H9 (cell line): ENCODE measurements at regions not wholly inside any gene's neighbourhood (a gene's known extent, or its start where the extent isn't known, plus 50 kb on each side); places are given as distances from the start of the nearest gene placed in this dataset.
A peak's percentile ranks its signal among the peaks of the same experiment; 100 is the strongest.

Experiments used
- DNase-seq: peaks from one replicate; pipeline ENCODE4 v3.0.0-alpha.2; 2017
- H2AFZ ChIP-seq: one replicate; pipeline ENCODE4 v1.6.1; 2013; ENCODE audit warnings: mild to moderate bottlenecking, low read length, control low read depth, moderate library complexity
- H2AK5ac ChIP-seq: 2 replicates; pipeline ENCODE4 v1.6.1; 2013; ENCODE audit warnings: low read length, control low read depth, mixed read lengths; ENCODE audit not compliant: insufficient read length
- H2BK120ac ChIP-seq: one replicate; pipeline ENCODE4 v1.6.1; 2013; ENCODE audit warnings: low read depth, mild to moderate bottlenecking, low read length, control low read depth, inconsistent platforms; ENCODE audit not compliant: poor library complexity, severe bottlenecking
- H2BK12ac ChIP-seq: 2 replicates; pipeline ENCODE4 v1.6.1; 2013; ENCODE audit warnings: low read length, control low read depth, mixed read lengths, low read depth; ENCODE audit not compliant: insufficient read length
- H2BK15ac ChIP-seq: 2 replicates; pipeline ENCODE4 v1.6.1; 2013; ENCODE audit warnings: low read depth, low read length, control low read depth
- H2BK20ac ChIP-seq: one replicate; pipeline ENCODE4 v1.6.1; 2013; ENCODE audit warnings: low read depth, mild to moderate bottlenecking, low read length, control low read depth, inconsistent platforms; ENCODE audit not compliant: poor library complexity, severe bottlenecking
- H2BK5ac ChIP-seq: 2 replicates; pipeline ENCODE4 v1.6.1; 2013; ENCODE audit warnings: low read length, control low read depth, mixed read lengths; ENCODE audit not compliant: insufficient read length
- H3K14ac ChIP-seq: 2 replicates; pipeline ENCODE4 v1.6.1; 2013; ENCODE audit warnings: low read length, control low read depth; ENCODE audit not compliant: insufficient read depth
- H3K18ac ChIP-seq: 2 replicates; pipeline ENCODE4 v1.6.1; 2013; ENCODE audit warnings: low read depth, mild to moderate bottlenecking, mixed read lengths, low read length, control low read depth; ENCODE audit not compliant: insufficient read length
- H3K23ac ChIP-seq: 2 replicates; pipeline ENCODE4 v1.6.1; 2013; ENCODE audit warnings: low read length, control low read depth, mixed read lengths, low read depth; ENCODE audit not compliant: insufficient read length
- H3K23me2 ChIP-seq: 2 replicates; pipeline ENCODE4 v1.6.1; 2013; ENCODE audit warnings: low read depth, mild to moderate bottlenecking, mixed read lengths, low read length, control low read depth; ENCODE audit not compliant: insufficient read length, poor library complexity, severe bottlenecking
- H3K27ac ChIP-seq: 2 replicates; pipeline ENCODE4 v1.5.1; 2013; ENCODE audit warnings: low read length, control low read depth, mixed read lengths, low read depth; ENCODE audit not compliant: insufficient read length
- H3K27me3 ChIP-seq: 2 replicates; pipeline ENCODE4 v1.6.1; 2013; ENCODE audit warnings: low read length, control low read depth, inconsistent platforms; ENCODE audit not compliant: insufficient read depth
- H3K4ac ChIP-seq: 2 replicates; pipeline ENCODE4 v1.6.1; 2013; ENCODE audit warnings: low read depth, mild to moderate bottlenecking, control low read depth, inconsistent platforms, low read length, moderate library complexity
- H3K4me1 ChIP-seq: 2 replicates; pipeline ENCODE4 v1.6.1; 2013; ENCODE audit warnings: low read length, control low read depth, inconsistent platforms; ENCODE audit not compliant: insufficient read depth
- H3K4me2 ChIP-seq: 2 replicates; pipeline ENCODE4 v1.6.1; 2013; ENCODE audit warnings: low read length, control low read depth, mixed read lengths; ENCODE audit not compliant: insufficient read length, insufficient read depth
- H3K56ac ChIP-seq: 2 replicates; pipeline ENCODE4 v1.6.1; 2013; ENCODE audit warnings: low read depth, mild to moderate bottlenecking, mixed read lengths, low read length, control low read depth; ENCODE audit not compliant: insufficient read length
- H3K79me1 ChIP-seq: 2 replicates; pipeline ENCODE4 v1.6.1; 2013; ENCODE audit warnings: low read depth, mild to moderate bottlenecking, moderate library complexity, low read length, control low read depth, inconsistent platforms; ENCODE audit not compliant: insufficient read depth, poor library complexity, severe bottlenecking
- H3K79me2 ChIP-seq: 2 replicates; pipeline ENCODE4 v1.6.1; 2013; ENCODE audit warnings: low read length, control low read depth, inconsistent platforms; ENCODE audit not compliant: insufficient read depth
- H3K9ac ChIP-seq: 2 replicates; pipeline ENCODE4 v1.6.1; 2013; ENCODE audit warnings: low read length, control low read depth, mixed read lengths; ENCODE audit not compliant: insufficient read length; ENCODE audit errors: extremely low read depth
- H3K9me3 ChIP-seq: one replicate; pipeline ENCODE4 v1.6.1; 2013; ENCODE audit warnings: low read depth, low read length, inconsistent platforms; ENCODE audit not compliant: control insufficient read depth
- H3T11ph ChIP-seq: one replicate; pipeline ENCODE4 v1.6.1; 2013; ENCODE audit warnings: mild to moderate bottlenecking, low read length, control low read depth, inconsistent platforms
- H4K20me1 ChIP-seq: one replicate; pipeline ENCODE4 v1.6.1; 2013; ENCODE audit not compliant: control insufficient read depth, insufficient read length, insufficient read depth
- H4K5ac ChIP-seq: 2 replicates; pipeline ENCODE4 v1.6.1; 2013; ENCODE audit warnings: low read depth, mild to moderate bottlenecking, mixed read lengths, low read length, control low read depth; ENCODE audit not compliant: insufficient read length
- H4K8ac ChIP-seq: replicated peaks from 2 replicates; pipeline ENCODE4 v1.6.1; 2013; ENCODE audit warnings: low read length, control low read depth, mixed read lengths, low read depth; ENCODE audit not compliant: insufficient read length
- H4K91ac ChIP-seq: 2 replicates; pipeline ENCODE4 v1.6.1; 2013; ENCODE audit warnings: low read depth, mild to moderate bottlenecking, moderate library complexity, mixed read lengths, low read length, control low read depth; ENCODE audit not compliant: insufficient read length
- H3K27ac Mint-ChIP-seq, 3 experiments: 2 replicates in 2 of 3; 3 replicates in 1 of 3; pipeline ENCODE4 v1.8.0; 2020 to 2021; ENCODE audit warnings: mixed read lengths in 3 of 3, mild to moderate bottlenecking in 1 of 3, moderate library complexity in 1 of 3
- H3K27me3 Mint-ChIP-seq: 2 replicates; pipeline ENCODE4 v1.8.0; 2021; ENCODE audit warnings: low read depth, mild to moderate bottlenecking, moderate library complexity, mixed read lengths
- H3K36me3 Mint-ChIP-seq, 3 experiments: 2 replicates in 2 of 3; 3 replicates in 1 of 3; pipeline ENCODE4 v1.8.0; 2020 to 2021; ENCODE audit warnings: low read depth in 3 of 3, mixed read lengths in 3 of 3; ENCODE audit not compliant: insufficient read depth in 1 of 3
- H3K4me1 Mint-ChIP-seq, 2 experiments: 2 replicates each; pipeline ENCODE4 v1.8.0; 2020; ENCODE audit warnings: mixed read lengths in 2 of 2
- H3K4me3 Mint-ChIP-seq, 2 experiments: 2 replicates in 1 of 2; 3 replicates in 1 of 2; pipeline ENCODE4 v1.8.0; 2020 to 2021; ENCODE audit warnings: mild to moderate bottlenecking in 2 of 2, mixed read lengths in 2 of 2, moderate library complexity in 1 of 2
- H3K9me3 Mint-ChIP-seq, 2 experiments: 2 replicates in 1 of 2; 3 replicates in 1 of 2; pipeline ENCODE4 v1.8.0; 2020; ENCODE audit warnings: mild to moderate bottlenecking in 2 of 2, mixed read lengths in 2 of 2, moderate library complexity in 1 of 2
- WGBS: extraction: QIAGEN DNeasy Blood & Tissue Kit; methylation state at CpG from one replicate; pipeline ENCODE4 v1.1.7; 2013; ENCODE audit warnings: missing lambda C conversion rate, low lambda C conversion rate, mixed read lengths; ENCODE audit not compliant: insufficient read length; ENCODE audit errors: extremely low coverage; 5-methylcytosine and 5-hydroxymethylcytosine counted together
- TF ChIP-seq, protein P1 (sequence below): fragments of 200-600 bp; sonication (generic); conservative IDR thresholded peaks from 3 replicates; pipeline ENCODE4 v1.8.0; 2021; ENCODE audit warnings: antibody characterized with exemption, mild to moderate bottlenecking

DNA sequence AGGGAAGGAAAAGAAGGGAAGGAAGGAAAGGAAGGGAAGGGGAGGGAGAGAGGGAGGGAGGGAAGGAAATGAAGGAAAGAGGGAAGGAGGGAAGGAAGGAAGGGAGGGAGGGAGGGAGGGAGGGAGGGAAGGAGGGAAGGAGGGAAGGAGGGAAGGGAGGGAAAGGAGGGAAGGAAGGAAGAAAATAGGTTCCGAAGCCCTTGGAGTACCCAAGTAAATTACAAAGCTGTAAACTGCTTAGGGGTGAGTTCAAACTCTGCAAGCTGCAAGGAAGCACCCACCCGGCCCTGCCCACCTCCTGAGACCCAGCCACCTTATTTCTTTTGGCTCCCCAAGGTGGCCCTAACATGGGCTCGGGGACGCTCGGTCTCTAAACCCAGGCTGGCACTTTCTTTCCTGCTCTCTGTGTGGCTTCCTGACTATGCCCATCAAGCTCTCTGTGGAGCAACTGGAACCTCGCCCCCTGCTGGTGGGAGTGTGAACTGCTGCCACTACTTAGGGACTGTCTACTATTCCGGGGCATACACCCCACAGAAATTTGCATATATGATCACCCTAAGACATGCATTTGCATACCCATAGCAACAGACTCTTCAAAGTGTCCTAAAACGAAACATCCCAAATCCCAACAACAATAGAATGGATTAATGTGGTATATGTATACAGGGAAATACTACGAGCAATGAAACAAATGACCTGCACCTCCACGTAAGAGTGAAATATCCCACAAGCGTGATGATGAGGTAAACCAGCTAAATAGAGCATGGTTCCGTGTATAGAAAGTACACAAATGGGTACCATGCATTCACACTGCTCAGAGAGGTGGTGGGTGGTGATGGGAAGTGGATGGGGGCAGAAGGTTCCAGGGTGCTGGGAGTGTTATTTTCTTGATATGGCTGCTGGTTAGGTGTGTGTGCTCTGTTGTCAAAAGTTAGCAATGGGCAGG is 151.7 kb upstream of the TBL1X start:
- no peak overlapping the region for H2AFZ ChIP-seq
- no peak overlapping the region for H3K23ac ChIP-seq
- H2BK120ac ChIP-seq = no peak overlapping the region
- H2BK15ac ChIP-seq = no peak overlapping the region
- H4K20me1 ChIP-seq = no peaks in the 10 kb centered on the region
- Mint-ChIP-seq H3K9me3 (peaks cover 0 to 66% of the 10 kb centered on the region in 2 experiments; a peak in 2 of 5 replicates), H3K4me1 (peaks cover 8 to 10% of the 10 kb centered on the region in 2 experiments), H3K4me3 (no peak overlapping the region), H3K27ac (no peak overlapping the region), H3K36me3 (peaks cover 0 to 5% (median 4%) of the 10 kb centered on the region in 3 experiments; a peak in 1 of 7 replicates), H3K27me3 (no peaks in the 10 kb centered on the region)
- H3K4me1 ChIP-seq = peaks cover 4% of the 10 kb centered on the region
- H3K79me1 ChIP-seq = no peaks in the 10 kb centered on the region
- TF ChIP-seq, protein P1, sequence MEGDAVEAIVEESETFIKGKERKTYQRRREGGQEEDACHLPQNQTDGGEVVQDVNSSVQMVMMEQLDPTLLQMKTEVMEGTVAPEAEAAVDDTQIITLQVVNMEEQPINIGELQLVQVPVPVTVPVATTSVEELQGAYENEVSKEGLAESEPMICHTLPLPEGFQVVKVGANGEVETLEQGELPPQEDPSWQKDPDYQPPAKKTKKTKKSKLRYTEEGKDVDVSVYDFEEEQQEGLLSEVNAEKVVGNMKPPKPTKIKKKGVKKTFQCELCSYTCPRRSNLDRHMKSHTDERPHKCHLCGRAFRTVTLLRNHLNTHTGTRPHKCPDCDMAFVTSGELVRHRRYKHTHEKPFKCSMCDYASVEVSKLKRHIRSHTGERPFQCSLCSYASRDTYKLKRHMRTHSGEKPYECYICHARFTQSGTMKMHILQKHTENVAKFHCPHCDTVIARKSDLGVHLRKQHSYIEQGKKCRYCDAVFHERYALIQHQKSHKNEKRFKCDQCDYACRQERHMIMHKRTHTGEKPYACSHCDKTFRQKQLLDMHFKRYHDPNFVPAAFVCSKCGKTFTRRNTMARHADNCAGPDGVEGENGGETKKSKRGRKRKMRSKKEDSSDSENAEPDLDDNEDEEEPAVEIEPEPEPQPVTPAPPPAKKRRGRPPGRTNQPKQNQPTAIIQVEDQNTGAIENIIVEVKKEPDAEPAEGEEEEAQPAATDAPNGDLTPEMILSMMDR = peak; percentile 78
- no peak overlapping the region for H2BK12ac ChIP-seq
- H3K18ac ChIP-seq = no peak overlapping the region
- H3K9ac ChIP-seq = no peak overlapping the region
- H4K91ac ChIP-seq = no peak overlapping the region
- no peaks in the 10 kb centered on the region for H3K9me3 ChIP-seq
- H3K56ac ChIP-seq = no peak overlapping the region
- no peak overlapping the region for H2AK5ac ChIP-seq
- H4K8ac ChIP-seq = no peak overlapping the region
- no peak overlapping the region for H3K14ac ChIP-seq
- DNase-seq = peak; percentile 46
- no peak overlapping the region for H3K4me2 ChIP-seq
- H3K27me3 ChIP-seq = no peaks in the 10 kb centered on the region
- no peak overlapping the region for H3K27ac ChIP-seq
- H4K5ac ChIP-seq = no peak overlapping the region
- H3K23me2 ChIP-seq = no peaks in the 10 kb centered on the region
- no CpG with 5 or more reads among the region's 12 CpGs for WGBS
- H3K4ac ChIP-seq = no peak overlapping the region
- H2BK5ac ChIP-seq = no peak overlapping the region
- no peak overlapping the region for H2BK20ac ChIP-seq
- no peak overlapping the region for H3T11ph ChIP-seq
- H3K79me2 ChIP-seq = no peaks in the 10 kb centered on the region
